ENCODE measurements at regions not wholly inside any gene's neighbourhood (a gene's known extent, or its start where the extent isn't known, plus 50 kb on each side); places are given as distances from the start of the nearest gene placed in this dataset.
A peak's percentile ranks its signal among the peaks of the same experiment; 100 is the strongest.

DNA sequence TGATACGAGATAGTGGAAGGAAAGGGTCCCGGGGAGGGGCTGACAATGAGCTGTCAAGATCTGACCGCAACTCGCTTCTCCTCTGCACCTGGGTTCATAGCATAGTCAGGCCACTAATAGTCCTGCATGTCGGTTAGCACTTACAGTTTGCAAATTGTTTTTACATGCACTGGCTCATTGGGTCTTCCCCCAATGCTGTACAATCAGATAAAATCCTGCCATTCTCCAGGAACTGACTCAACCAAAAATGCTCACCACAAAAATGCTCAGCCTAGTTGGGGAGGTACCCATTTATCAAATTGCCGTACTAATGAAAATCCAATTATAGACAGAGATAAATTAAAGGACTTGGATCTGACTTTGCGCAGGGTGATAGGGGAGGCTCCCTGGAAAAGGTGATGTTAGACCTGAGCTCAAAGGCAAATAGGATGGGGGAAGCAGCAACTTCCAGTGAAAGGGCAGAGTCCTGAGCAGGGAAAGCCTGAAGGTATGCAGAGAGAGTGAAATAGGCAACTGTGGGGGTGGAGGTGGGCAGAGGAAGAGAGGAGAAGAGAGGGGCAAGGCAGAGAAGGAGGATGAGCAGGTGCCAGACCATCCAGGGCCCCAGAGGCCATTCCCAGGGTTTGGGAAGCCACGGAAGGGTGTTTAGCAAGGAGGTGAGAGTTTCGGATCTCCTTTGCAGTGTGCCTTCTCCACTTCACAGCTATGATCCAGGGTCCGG lies 326.1 kb upstream of the TSHZ3 start:
- Histone ChIP-seq H3K4me3 (ENCODE audit: low read length) (peak overlapping the region; percentile 56), H3K27me3 (ENCODE audit: control insufficient read depth, insufficient read depth, low read length) (no peaks in the 10 kb centered on the region), H3K9me3 (replicated peaks; ENCODE audit: low read length) (no peaks in the 10 kb centered on the region), H3K4me1 (ENCODE audit: control insufficient read depth, insufficient read depth, low read length) (peaks cover 22% of the 10 kb centered on the region), H3K9ac (ENCODE audit: low read depth, low read length) (peak overlapping the region; percentile 56), H3K4me2 (ENCODE audit: low read length) (peak overlapping the region; percentile 80), H3K36me3 (ENCODE audit: insufficient read depth, low read length) (no peaks in the 10 kb centered on the region)

DNA sequence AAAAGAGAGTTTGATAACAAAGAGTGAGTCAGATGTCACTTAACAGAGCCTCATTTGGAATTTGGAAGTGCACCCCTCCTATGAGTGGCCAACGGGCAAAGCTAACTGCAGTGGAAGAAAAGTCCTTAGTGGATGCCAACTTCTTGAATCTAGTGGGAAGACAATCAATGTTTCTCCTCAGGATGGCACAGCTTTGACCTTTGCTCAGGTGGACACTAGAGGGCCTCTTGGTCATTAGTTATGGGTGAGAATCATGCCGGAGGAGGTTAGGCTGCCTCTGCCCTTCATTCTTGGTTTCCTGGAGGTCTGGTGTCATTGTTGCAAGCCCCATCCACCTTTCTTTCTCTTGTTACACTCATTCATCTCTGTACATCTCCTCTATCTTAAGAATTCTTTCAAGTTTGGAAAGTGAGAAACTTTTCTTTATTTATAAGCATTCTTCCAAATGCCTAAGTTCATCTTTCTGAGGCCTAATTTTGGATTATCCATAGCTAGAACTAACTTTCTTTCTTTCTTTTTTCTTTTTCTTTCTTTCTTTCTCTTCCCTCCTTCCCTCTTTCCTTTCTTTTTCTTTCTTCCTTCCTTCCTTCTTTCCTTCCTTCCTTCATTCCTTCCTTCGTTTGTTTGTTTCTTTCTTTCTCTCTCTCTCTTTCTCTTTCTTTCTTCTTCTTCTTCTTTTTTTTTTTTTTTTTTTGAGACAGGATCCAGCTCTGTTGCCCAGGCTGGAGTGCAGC lies 327.2 kb upstream of the TSHZ3 start:
- Histone ChIP-seq H3K9ac (ENCODE audit: low read depth, low read length) (no peak overlapping the region), H3K36me3 (ENCODE audit: insufficient read depth, low read length) (no peaks in the 10 kb centered on the region), H3K27me3 (ENCODE audit: control insufficient read depth, insufficient read depth, low read length) (no peaks in the 10 kb centered on the region), H3K9me3 (replicated peaks; ENCODE audit: low read length) (no peaks in the 10 kb centered on the region), H3K4me1 (ENCODE audit: control insufficient read depth, insufficient read depth, low read length) (peaks cover 22% of the 10 kb centered on the region), H3K4me3 (ENCODE audit: low read length) (no peak overlapping the region), H3K4me2 (ENCODE audit: low read length) (no peak overlapping the region)

- Histone ChIP-seq H3K4me1 (ENCODE audit: control insufficient read depth, insufficient read depth, low read length) (peaks cover 22% of the 10 kb centered on the region), H3K27me3 (ENCODE audit: control insufficient read depth, insufficient read depth, low read length) (no peaks in the 10 kb centered on the region), H3K9ac (ENCODE audit: low read depth, low read length) (no peak overlapping the region), H3K4me2 (ENCODE audit: low read length) (no peak overlapping the region), H3K4me3 (ENCODE audit: low read length) (no peak overlapping the region), H3K9me3 (replicated peaks; ENCODE audit: low read length) (no peaks in the 10 kb centered on the region), H3K36me3 (ENCODE audit: insufficient read depth, low read length) (no peaks in the 10 kb centered on the region)
Measured at GRCh38 chr19:31678421-31678820, 329.2 kb upstream of the TSHZ3 start.

GRCh38 chr19:31681121-31681520 lies 331.9 kb upstream of the TSHZ3 start:
- no peaks in the 10 kb centered on the region for H3K9me3 ChIP-seq (replicated peaks; ENCODE audit: low read length)
- H3K4me1 ChIP-seq (ENCODE audit: control insufficient read depth, insufficient read depth, low read length), result peaks cover 2% of the 10 kb centered on the region
- no peak overlapping the region for H3K4me3 ChIP-seq (ENCODE audit: low read length)
- H3K27me3 ChIP-seq (ENCODE audit: control insufficient read depth, insufficient read depth, low read length), result no peaks in the 10 kb centered on the region
- H3K4me2 ChIP-seq (ENCODE audit: low read length), result no peak overlapping the region
- H3K36me3 ChIP-seq (ENCODE audit: insufficient read depth, low read length), result no peaks in the 10 kb centered on the region
- no peak overlapping the region for H3K9ac ChIP-seq (ENCODE audit: low read depth, low read length)

DNA sequence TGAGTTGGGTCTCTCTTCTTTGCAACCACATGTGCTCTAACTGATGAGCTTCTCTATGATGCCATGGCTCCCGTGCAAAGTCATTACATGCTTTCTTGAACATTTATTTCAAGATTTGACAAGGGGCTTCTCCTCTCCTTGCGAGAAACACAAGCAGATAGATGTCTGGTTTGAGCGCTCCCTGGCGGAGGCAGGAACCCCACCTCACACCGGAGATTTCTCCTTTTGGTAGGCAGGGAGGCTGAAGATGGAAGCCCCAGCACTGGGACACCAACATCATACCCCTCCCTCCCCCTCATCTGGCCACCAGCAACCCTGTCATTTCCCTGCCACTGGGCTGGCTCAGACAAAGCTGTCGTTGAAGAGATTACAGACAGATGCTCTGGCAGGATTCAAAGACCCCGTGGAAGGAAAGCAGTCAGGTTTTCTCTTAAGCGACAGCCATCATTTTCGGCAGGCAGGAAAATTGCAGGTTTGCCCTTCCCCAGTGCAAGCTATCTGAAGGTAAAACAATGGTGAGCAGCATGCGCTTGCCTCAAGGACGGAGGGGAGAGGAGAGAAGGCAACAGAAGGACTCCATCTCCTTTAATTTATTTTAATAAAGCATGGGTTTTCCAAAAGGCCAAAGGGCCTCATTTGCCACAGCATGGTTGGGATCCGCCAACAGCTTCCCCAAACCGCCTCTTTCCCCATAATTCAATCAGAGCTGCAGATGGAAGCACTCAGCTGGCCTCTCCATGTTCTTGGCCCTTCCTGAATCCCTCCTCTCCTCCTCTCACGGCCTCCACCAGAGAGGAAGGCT lies 344.1 kb upstream of the TSHZ3 start:
- Histone ChIP-seq H3K9me3 (replicated peaks; ENCODE audit: low read length) (no peaks in the 10 kb centered on the region), H3K4me3 (ENCODE audit: low read length) (no peak overlapping the region)

GRCh38 chr19:31693933-31694269 lies 344.7 kb upstream of the TSHZ3 start:
- no peaks in the 10 kb centered on the region for H3K4me1 ChIP-seq (ENCODE audit: control insufficient read depth, insufficient read depth, low read length)
- H3K36me3 ChIP-seq (ENCODE audit: insufficient read depth, low read length), result no peaks in the 10 kb centered on the region
- H3K4me2 ChIP-seq (ENCODE audit: low read length), result no peak overlapping the region
- H3K4me3 ChIP-seq (ENCODE audit: low read length), result no peak overlapping the region
- H3K9me3 ChIP-seq (replicated peaks; ENCODE audit: low read length), result no peaks in the 10 kb centered on the region
- H3K9ac ChIP-seq (ENCODE audit: low read depth, low read length), result no peak overlapping the region
- no peaks in the 10 kb centered on the region for H3K27me3 ChIP-seq (ENCODE audit: control insufficient read depth, insufficient read depth, low read length)

More for the DNA sequence above, 344.1 kb upstream of the TSHZ3 start:
- Histone ChIP-seq H3K36me3 (ENCODE audit: insufficient read depth, low read length) (no peaks in the 10 kb centered on the region), H3K9ac (ENCODE audit: low read depth, low read length) (no peak overlapping the region), H3K4me2 (ENCODE audit: low read length) (no peak overlapping the region), H3K27me3 (ENCODE audit: control insufficient read depth, insufficient read depth, low read length) (no peaks in the 10 kb centered on the region), H3K4me1 (ENCODE audit: control insufficient read depth, insufficient read depth, low read length) (no peaks in the 10 kb centered on the region)

DNA sequence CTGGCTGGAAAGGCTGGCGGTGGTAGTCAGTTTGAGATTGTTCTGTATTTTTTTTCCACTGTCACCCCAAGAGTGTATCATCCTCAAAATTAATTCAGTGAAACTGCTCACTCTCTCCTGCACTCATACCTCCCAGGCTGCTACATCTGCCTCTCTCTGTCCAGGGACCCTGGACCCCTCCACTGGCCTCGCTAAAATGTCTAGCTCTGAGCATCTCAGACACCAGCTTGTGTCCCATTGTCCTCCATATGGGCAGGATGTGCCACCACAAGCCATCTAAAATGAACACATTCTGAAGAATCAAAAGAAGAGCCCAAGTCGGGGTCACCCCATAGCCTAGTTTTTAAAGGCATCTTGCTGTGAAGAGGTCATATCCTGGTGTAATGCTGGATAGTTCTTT lies 345.5 kb upstream of the TSHZ3 start:
- Histone ChIP-seq H3K27me3 (ENCODE audit: control insufficient read depth, insufficient read depth, low read length) (no peaks in the 10 kb centered on the region), H3K9ac (ENCODE audit: low read depth, low read length) (no peak overlapping the region), H3K36me3 (ENCODE audit: insufficient read depth, low read length) (no peaks in the 10 kb centered on the region), H3K9me3 (replicated peaks; ENCODE audit: low read length) (no peaks in the 10 kb centered on the region), H3K4me2 (ENCODE audit: low read length) (no peak overlapping the region), H3K4me3 (ENCODE audit: low read length) (no peak overlapping the region), H3K4me1 (ENCODE audit: control insufficient read depth, insufficient read depth, low read length) (no peaks in the 10 kb centered on the region)

GRCh38 chr19:31699421-31699820 lies 350.2 kb upstream of the TSHZ3 start:
- no peak overlapping the region for H3K4me2 ChIP-seq (ENCODE audit: low read length)
- H3K4me3 ChIP-seq (ENCODE audit: low read length), result no peak overlapping the region
- H3K4me1 ChIP-seq (ENCODE audit: control insufficient read depth, insufficient read depth, low read length), result no peaks in the 10 kb centered on the region
- H3K27me3 ChIP-seq (ENCODE audit: control insufficient read depth, insufficient read depth, low read length), result no peaks in the 10 kb centered on the region
- no peaks in the 10 kb centered on the region for H3K36me3 ChIP-seq (ENCODE audit: insufficient read depth, low read length)
- H3K9me3 ChIP-seq (replicated peaks; ENCODE audit: low read length), result no peaks in the 10 kb centered on the region
- no peak overlapping the region for H3K9ac ChIP-seq (ENCODE audit: low read depth, low read length)

- Histone ChIP-seq H3K4me1 (ENCODE audit: control insufficient read depth, insufficient read depth, low read length) (no peaks in the 10 kb centered on the region), H3K36me3 (ENCODE audit: insufficient read depth, low read length) (no peaks in the 10 kb centered on the region), H3K4me3 (ENCODE audit: low read length) (no peak overlapping the region), H3K9me3 (replicated peaks; ENCODE audit: low read length) (no peaks in the 10 kb centered on the region), H3K27me3 (ENCODE audit: control insufficient read depth, insufficient read depth, low read length) (no peaks in the 10 kb centered on the region), H3K9ac (ENCODE audit: low read depth, low read length) (no peak overlapping the region), H3K4me2 (ENCODE audit: low read length) (no peak overlapping the region)
Measured at GRCh38 chr19:31701146-31701545, 351.9 kb upstream of the TSHZ3 start.

DNA sequence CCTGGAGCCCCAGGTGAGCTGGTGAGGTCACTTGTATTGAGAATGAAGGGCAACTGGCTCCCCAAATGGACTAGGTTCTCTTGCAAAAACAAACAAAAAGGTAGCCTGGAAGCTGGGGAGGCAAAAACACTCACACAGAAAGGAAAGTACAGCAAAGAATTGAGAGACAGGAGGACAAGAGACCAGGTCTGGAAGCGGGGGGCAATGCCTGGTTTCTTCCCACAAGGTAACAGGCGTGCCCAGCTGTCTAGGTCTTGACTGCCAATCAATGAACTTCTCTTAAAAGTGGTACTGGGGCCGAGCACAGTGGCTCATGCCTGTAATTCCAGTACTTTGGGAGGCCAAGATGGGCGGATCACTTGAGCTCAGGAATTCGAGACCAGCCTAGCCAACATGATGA lies 356.4 kb upstream of the TSHZ3 start:
- H3K4me3 ChIP-seq (ENCODE audit: low read length), result no peak overlapping the region
- no peaks in the 10 kb centered on the region for H3K4me1 ChIP-seq (ENCODE audit: control insufficient read depth, insufficient read depth, low read length)
- no peaks in the 10 kb centered on the region for H3K36me3 ChIP-seq (ENCODE audit: insufficient read depth, low read length)
- H3K4me2 ChIP-seq (ENCODE audit: low read length), result no peak overlapping the region
- H3K9me3 ChIP-seq (replicated peaks; ENCODE audit: low read length), result no peaks in the 10 kb centered on the region
- no peak overlapping the region for H3K9ac ChIP-seq (ENCODE audit: low read depth, low read length)
- H3K27me3 ChIP-seq (ENCODE audit: control insufficient read depth, insufficient read depth, low read length), result no peaks in the 10 kb centered on the region

GRCh38 chr19:31706131-31706530 lies 356.9 kb upstream of the TSHZ3 start:
- Histone ChIP-seq H3K9me3 (replicated peaks; ENCODE audit: low read length) (no peaks in the 10 kb centered on the region), H3K36me3 (ENCODE audit: insufficient read depth, low read length) (no peaks in the 10 kb centered on the region), H3K27me3 (ENCODE audit: control insufficient read depth, insufficient read depth, low read length) (no peaks in the 10 kb centered on the region), H3K4me1 (ENCODE audit: control insufficient read depth, insufficient read depth, low read length) (no peaks in the 10 kb centered on the region), H3K4me2 (ENCODE audit: low read length) (no peak overlapping the region), H3K9ac (ENCODE audit: low read depth, low read length) (no peak overlapping the region), H3K4me3 (ENCODE audit: low read length) (no peak overlapping the region)

Data from skeletal muscle satellite cell (primary cell).